Activated CD8-positive, alpha-beta memory T cell treated with anti-CD3 and anti-CD28 coated beads, Interleukin-2, amount 50 U/mL, for 24 hours (primary cell): ENCODE measurements at regions not wholly inside any gene's neighbourhood (a gene's known extent, or its start where the extent isn't known, plus 50 kb on each side); places are given as distances from the start of the nearest gene placed in this dataset.
"Not testable (repeated sequence)": the region's sequence is repeated elsewhere in the genome, so short reads cannot be mapped to it uniquely, and the experiment has no call there.

Source experiments
- DNase-seq: peaks from one replicate; pipeline ENCODE4 v3.0.0-alpha.2; 2020; ENCODE audit errors: extremely low read depth

DNA sequence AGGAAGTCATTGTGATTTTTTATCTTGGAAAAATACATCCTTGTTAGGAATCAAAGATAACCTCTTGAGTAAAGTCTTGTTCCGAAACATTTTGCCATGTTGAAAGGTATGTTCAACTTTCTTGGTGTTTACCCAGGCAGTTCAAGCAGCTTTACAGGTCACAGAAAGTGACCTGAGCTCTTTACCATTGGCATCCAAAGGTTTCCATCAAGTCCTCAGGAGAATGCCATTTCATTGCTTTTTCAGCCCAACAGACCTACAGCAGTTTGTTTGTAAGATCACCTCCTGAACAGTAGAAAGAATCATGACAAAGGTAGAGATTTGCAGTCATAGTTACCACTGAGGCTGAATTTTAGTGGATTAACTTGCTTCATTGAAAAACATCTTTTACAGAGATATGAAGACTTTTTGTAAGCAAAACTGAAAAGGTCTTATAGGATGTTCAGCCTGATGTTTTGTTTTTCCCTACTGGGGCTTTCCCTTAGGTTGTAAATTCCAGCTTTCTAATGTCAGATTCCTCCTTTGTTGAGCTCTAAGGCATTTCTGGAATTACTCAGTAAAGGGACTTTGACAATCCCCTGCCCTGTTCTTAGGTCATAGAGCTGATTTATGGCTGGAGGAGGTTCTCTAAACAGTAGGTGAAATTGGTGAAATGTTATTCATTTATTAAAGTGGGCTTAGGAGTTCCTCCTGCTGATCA, 236.8 kb upstream of the RBMS1 start:
- no peak for DNase-seq

- DNase-seq = no peak
Measured at GRCh38 chr2:160731415-160731814, 237.8 kb upstream of the RBMS1 start.

DNA sequence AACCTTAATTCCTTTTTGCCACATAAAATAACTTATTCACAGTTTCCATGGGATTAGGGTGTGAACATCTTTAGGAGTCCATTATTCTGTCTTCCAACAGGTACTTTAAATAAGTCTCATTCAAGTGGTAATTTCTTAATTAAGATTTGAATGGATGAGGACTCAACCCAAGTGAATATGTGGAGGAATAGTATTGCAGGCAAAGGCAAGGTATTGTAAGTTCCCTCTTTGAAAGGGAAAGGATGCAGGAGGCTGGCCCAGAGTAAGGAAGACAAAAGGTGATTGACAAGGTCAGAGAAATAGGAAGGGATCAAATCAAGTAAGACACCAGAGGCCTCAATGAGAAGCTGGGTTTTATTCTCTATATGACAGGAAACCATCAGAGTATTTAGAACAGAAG, 238.2 kb upstream of the RBMS1 start:
- no peak for DNase-seq

DNA sequence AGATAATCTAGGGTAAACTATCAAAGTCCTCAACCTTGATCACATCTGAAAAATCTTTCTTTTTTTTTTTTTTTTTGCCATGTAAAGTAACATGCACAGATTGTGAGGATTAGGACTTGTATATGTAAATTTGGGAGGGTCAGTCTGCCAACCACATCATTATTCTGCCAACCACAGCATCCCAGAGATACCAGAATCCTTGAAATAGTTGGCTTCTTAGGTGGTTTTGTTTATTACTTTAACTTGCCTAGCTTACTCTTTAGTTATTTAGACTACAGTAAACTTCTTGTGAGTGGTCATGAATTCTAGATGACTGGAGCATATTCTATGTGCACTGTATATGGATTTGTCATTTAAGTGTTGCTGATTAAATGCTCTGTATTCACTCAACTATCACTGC, 242.1 kb upstream of the RBMS1 start:
- DNase-seq = no peak

DNA sequence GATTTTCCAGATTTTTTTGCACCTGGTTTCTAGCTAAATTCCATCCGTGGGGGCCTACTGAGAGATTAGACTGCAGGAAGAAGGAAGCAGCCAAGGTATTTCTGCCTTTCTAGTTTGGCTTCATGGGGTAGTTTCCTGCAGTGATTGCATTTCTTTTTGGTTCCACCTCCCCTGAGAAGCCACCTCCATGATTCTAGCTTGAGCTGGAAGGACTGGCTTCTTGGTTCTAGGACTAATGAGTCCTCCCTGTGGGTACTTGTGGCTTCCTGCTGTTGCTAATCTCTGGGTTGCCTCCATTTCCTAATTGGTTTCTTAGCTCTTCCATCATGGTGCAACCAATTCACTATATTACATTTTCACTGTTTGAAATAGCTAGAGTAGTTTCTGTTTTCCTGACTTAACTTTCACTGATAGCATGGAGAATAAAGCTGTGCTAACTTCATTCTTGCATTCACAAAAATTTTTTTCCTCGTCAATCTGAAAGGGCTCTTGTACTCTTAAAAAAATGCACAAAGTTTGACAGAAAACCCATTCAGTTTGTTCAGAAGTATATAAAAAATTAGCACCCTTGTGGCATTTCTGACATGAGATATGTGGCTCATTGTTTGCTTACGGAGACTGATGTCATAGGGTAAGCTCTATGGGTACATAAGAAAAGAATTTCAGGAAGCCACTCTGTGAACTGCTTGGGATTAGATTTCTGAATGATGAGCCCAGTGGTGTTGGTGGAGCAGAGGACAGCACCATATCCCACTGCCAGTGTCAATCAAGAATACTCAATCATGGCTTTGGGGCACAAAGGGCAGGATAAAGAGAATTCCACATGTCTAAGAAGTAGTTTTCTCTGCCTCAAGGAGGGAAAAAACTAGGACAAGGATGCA, 242.8 kb upstream of the RBMS1 start:
- DNase-seq = no peak

GRCh38 chr2:160737247-160737646, 243.6 kb upstream of the RBMS1 start:
- DNase-seq = no peak

DNA sequence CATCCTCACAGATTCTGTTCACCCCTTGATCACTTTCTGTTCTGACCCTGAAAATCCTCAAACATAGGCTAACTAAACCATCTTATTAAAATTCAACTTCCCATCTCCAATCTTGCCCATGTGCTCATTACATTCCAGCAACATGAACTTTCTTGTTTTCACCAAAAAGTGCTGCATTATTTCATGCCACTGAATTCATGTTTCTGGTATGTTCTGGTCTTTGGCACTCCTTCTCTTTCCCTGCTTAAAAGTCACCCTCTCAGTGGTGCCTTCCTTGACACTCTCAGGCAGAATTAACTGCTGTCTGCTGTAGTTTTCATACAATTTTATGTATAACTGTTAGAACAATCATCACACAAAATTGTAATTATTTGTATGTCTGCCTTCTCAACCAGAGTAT, 247.7 kb upstream of the RBMS1 start:
- DNase-seq = no peak

GRCh38 chr2:160741815-160742214, 248.2 kb upstream of the RBMS1 start:
- no peak for DNase-seq

GRCh38 chr2:160742667-160743066, 249.1 kb upstream of the RBMS1 start:
- DNase-seq = no peak

- DNase-seq = no peak
Measured at GRCh38 chr2:160747501-160748170, 254.0 kb upstream of the RBMS1 start.

DNA sequence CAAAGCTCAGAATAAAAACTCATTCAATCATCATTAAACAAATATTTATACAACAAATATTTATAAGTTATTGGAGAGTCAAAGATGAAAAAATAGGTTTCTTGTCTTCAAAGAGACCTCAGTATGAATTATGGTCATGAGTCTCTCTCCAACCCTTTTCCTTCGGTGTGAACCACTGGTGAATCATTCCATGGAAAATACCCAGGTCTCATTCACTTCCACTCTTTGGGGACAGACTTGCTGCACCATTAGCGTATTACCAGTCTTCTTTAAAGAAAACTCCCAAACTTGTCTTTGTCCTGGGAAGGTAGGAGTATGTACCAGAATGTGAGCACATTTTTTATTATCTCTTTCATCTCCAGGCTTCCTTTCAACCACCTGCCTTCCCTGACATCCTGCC, 257.4 kb upstream of the RBMS1 start:
- no peak for DNase-seq

- no peak for DNase-seq
Measured at GRCh38 chr2:160752475-160753330, 259.1 kb upstream of the RBMS1 start.

DNA sequence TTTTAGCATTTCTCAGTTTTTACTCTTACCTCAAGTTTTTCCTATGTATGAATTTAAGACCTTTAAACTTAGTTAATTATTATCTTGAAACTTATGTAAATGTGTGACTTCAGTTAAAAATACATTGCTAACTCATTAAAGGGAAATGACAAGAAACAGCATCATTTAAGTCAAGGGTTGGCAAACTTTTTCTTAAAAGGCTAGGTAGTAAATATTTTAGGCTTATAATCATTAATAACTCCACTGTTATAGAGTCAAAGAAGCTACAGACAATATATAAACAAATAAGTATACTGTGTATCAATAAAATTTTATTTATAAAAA, 259.7 kb upstream of the RBMS1 start:
- DNase-seq = no peak

DNA sequence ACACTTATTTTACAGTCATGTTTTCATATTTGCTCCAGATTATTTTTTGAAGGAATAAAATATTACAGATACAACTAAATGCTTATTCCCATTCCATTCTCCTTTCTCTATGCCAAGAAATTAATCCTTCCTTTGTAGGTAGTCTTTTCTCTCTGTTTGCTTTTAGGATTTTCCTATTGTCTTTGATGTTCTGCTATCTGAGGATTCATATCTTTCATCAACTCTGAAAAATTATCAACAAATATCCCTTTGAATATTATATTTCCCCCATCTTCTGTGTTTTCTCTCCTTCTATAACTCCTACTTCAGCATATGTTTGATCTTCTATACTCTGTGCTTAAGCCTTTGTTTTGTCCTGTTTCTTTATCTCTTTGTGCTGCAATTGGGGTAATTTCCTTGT, 260.4 kb upstream of the RBMS1 start:
- DNase-seq = no peak

GRCh38 chr2:160756481-160756880, 262.9 kb upstream of the RBMS1 start:
- DNase-seq = no peak

- not testable (repeated sequence) for DNase-seq
Measured at GRCh38 chr2:160762493-160763128, 269.0 kb upstream of the RBMS1 start.

DNA sequence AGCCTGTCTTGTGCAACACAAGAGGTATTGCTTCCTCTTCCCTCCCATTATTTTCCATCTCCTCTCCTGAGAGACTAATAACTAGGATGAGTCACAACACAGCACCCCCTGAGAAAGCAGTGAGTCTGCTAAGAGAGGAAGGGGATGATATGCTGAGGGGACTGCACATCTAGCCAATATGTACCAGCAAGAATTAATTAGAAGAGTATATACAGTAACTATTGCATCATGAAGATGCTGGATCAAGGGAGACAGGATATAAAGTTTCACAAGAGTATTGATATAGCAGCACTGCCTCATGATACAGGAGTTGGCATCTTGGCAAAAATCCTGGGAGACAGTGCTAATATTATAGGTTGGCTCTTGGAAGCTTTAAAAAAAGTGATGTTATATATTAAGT, 289.9 kb upstream of the RBMS1 start:
- DNase-seq = no peak

- DNase-seq = no peak
Measured at GRCh38 chr2:160784034-160784433, 290.4 kb upstream of the RBMS1 start.

DNA sequence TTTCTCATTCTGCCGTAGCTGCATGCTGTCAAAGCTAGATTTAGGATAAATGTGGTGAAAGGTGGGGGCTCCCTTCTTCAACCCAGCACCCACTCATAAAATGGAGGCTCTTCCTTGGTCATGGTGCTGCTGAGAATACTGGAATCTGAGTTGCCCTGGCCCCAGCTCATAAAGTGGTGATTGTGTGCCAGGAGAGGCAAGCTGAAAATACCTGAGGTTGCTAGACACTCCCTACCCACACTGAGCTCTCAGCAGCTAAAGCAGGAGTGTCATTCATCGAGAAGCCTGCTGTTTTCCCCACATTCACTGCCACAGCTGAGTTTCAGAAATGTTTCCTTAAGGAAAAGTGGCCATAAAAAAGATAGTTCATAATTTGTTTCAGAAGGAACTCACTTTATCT, 297.1 kb upstream of the RBMS1 start:
- DNase-seq = no peak

GRCh38 chr2:160791884-160792283, 298.3 kb upstream of the RBMS1 start:
- DNase-seq = no peak

DNA sequence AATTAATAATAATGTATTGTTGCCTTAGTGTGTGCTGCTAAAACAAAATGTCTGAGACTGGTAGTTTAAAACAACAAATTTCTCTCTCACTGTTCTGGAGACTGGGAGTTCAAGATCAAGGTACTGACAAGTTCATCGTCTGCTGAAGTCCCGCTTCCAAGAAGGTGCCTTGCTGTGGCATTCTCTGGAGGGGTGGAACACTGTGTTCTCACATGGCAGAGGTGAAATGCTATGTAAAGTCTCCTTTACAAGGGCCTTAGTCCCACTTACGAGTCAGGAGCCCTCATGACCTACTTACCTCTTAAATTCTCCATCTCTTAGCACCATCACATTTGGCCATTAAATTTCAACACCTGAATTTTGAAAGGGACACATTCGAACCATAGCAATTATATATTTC, 299.2 kb upstream of the RBMS1 start:
- DNase-seq = no peak

DNA sequence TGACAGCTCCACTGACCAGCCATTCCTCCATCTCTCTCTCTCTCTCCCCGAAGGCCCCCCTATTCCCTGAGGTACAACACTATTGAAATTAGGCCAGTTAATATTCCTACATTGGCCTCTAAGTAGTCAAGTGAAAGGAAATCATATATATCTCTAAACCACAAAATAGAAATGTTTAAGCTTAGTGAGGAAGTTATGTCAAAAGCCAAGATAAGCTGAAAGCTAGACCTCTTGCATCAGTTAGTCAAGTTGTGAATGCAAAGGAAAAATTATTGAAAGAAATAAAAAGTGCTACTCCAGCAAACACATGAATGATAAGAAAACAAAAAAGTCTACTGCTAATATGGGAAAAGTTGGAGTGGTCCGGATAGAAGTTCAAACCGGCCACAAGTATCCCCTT, 301.3 kb upstream of the RBMS1 start:
- no peak for DNase-seq
